HCT116 (cell line): ENCODE measurements at regions not wholly inside any gene's neighbourhood (a gene's known extent, or its start where the extent isn't known, plus 50 kb on each side); places are given as distances from the start of the nearest gene placed in this dataset.

Experiments
- ATAC-seq: fragments of 200-7000 bp; cut with Tn5 transposase; 2 replicates; pipeline ENCODE4 v1.9.1; 2020; ENCODE audit warnings: mild to moderate bottlenecking, moderate library complexity
- BruUV-seq: library from RNA; stranded (reverse); fragments of 400-500 nt; replicated peaks from 2 replicates; lab custom pipeline; 2021; lab: Mats Ljungman, UMichigan
- CTCF ChIA-PET: fragments of 300-600 bp; sonication (Branson Sonifier 250); formaldehyde crosslinking; loops from one replicate; lab custom pipeline; 2021; ENCODE audit warnings: antibody characterized with exemption; lab: Charles Lee
- POLR2A ChIA-PET: fragments of 300-600, 350-600 bp; sonication (Branson Sonifier 250); formaldehyde crosslinking; loops from one replicate; lab custom pipeline; 2021; ENCODE audit warnings: antibody characterized with exemption; lab: Charles Lee
- RAD21 ChIA-PET, 2 experiments: fragments of 300-600 bp; sonication (Branson Sonifier 250); formaldehyde crosslinking; loops; one replicate each; lab custom pipeline; 2023; ENCODE audit warnings: low total read pairs in 2 of 2; ENCODE audit not compliant: uncharacterized antibody in 2 of 2, unreplicated experiment in 2 of 2, low non-redundant PET in 1 of 2; lab: Charles Lee
- DNase-seq: peaks from one replicate; pipeline ENCODE4 v3.0.0-alpha.2; 2010; ENCODE audit warnings: low read depth, low spot score
- H2AFZ ChIP-seq: fragments of 200-600 bp; shearing (Covaris generic), sonication (generic); 2 replicates; pipeline ENCODE4 v1.6.1; 2017; ENCODE audit warnings: low read depth, mixed run types, mixed read lengths, antibody characterized with exemption, low read length; ENCODE audit not compliant: poor library complexity, severe bottlenecking
- H3K27ac ChIP-seq: 2 replicates; pipeline ENCODE4 v1.5.1; 2012; ENCODE audit warnings: low read depth, low read length
- H3K27me3 ChIP-seq: fragments of 200-600 bp; sonication (generic); 2 replicates; pipeline ENCODE4 v1.6.1; 2016; ENCODE audit warnings: mixed run types, low read length, mixed read lengths; ENCODE audit not compliant: insufficient read depth
- H3K36me3 ChIP-seq, 2 experiments: fragments of 200-500 bp in 1 of 2; fragments of 200-600 bp in 1 of 2; sonication (Bioruptor generic) in 1 of 2; sonication (generic) in 1 of 2; 2 replicates each; pipeline versions ENCODE4 v1.5.1 to v1.6.1; 2014 to 2016; ENCODE audit warnings: low read length in 2 of 2, inconsistent platforms in 1 of 2, mixed read lengths in 1 of 2, mixed run types in 1 of 2; ENCODE audit not compliant: insufficient read depth in 2 of 2, control insufficient read depth in 1 of 2
- H3K4me1 ChIP-seq, 2 experiments: fragments of 200-600 bp in 1 of 2; sonication (generic) in 1 of 2; 2 replicates each; pipeline versions ENCODE4 v1.5.1 to v1.6.1; 2012 to 2017; ENCODE audit warnings: low read length in 2 of 2, inconsistent platforms in 1 of 2, mild to moderate bottlenecking in 1 of 2, mixed read lengths in 1 of 2, mixed run types in 1 of 2, moderate library complexity in 1 of 2; ENCODE audit not compliant: insufficient read depth in 2 of 2, control insufficient read depth in 1 of 2
- H3K4me2 ChIP-seq: fragments of 200-600 bp; sonication (generic); 2 replicates; pipeline ENCODE4 v1.6.1; 2017; ENCODE audit warnings: mixed run types, low read length, mixed read lengths
- H3K4me3 ChIP-seq, 2 experiments: fragments of 200-600 bp in 1 of 2; sonication (generic) in 1 of 2; replicated peaks in 1 of 2; 2 replicates each; pipeline ENCODE4 v1.5.1; 2011 to 2016; ENCODE audit warnings: low read length in 2 of 2, control low read depth in 1 of 2, low read depth in 1 of 2, mild to moderate bottlenecking in 1 of 2, mixed read lengths in 1 of 2, mixed run types in 1 of 2
- H3K79me2 ChIP-seq: fragments of 200-600 bp; sonication (generic); 2 replicates; pipeline ENCODE4 v1.6.1; 2017; ENCODE audit warnings: mild to moderate bottlenecking, mixed run types, low read length, moderate library complexity, mixed read lengths; ENCODE audit not compliant: insufficient read depth
- H3K9ac ChIP-seq: fragments of 200-600 bp; sonication (generic); 2 replicates; pipeline ENCODE4 v1.6.1; 2016; ENCODE audit warnings: low read length, mixed read lengths
- H3K9me2 ChIP-seq: fragments of 200-600 bp; sonication (generic), shearing (Covaris generic); 2 replicates; pipeline ENCODE4 v1.6.1; 2017; ENCODE audit warnings: mixed run types, mild to moderate bottlenecking, moderate library complexity; ENCODE audit not compliant: insufficient read depth
- H3K9me3 ChIP-seq, 2 experiments: fragments of 200-500 bp in 1 of 2; fragments of 200-600 bp in 1 of 2; sonication (Bioruptor generic) in 1 of 2; sonication (generic) in 1 of 2; 2 replicates each; pipeline ENCODE4 v1.6.1; 2014 to 2017; ENCODE audit warnings: low read length in 2 of 2, mixed read lengths in 2 of 2, inconsistent platforms in 1 of 2, low read depth in 1 of 2, mild to moderate bottlenecking in 1 of 2, mixed run types in 1 of 2, moderate library complexity in 1 of 2; ENCODE audit not compliant: control insufficient read depth in 1 of 2, insufficient read depth in 1 of 2
- H4K20me1 ChIP-seq: fragments of 200-600 bp; sonication (generic), shearing (Covaris generic); 2 replicates; pipeline ENCODE4 v1.6.1; 2017; ENCODE audit warnings: mixed run types, mild to moderate bottlenecking, moderate library complexity; ENCODE audit not compliant: insufficient read depth
- ATF3 ChIP-seq: IDR thresholded peaks from 2 replicates; pipeline ENCODE4 v1.6.1; 2012
- CBX3 ChIP-seq: IDR thresholded peaks from 2 replicates; pipeline ENCODE4 v1.6.1; 2012; ENCODE audit warnings: low read depth
- CEBPB ChIP-seq: IDR thresholded peaks from 2 replicates; pipeline ENCODE4 v1.6.1; 2012; ENCODE audit warnings: low read depth
- EZH2phosphoT487 ChIP-seq: fragments of 200-600 bp; IDR thresholded peaks from 2 replicates; pipeline ENCODE4 v1.6.1; 2018; ENCODE audit warnings: antibody characterized with exemption, borderline replicate concordance
- FOSL1 ChIP-seq: IDR thresholded peaks from 2 replicates; pipeline ENCODE4 v1.6.1; 2012; ENCODE audit warnings: low read depth
- JUND ChIP-seq: IDR thresholded peaks from 2 replicates; pipeline ENCODE4 v1.6.1; 2012
- POLR2AphosphoS5 ChIP-seq: IDR thresholded peaks from 2 replicates; pipeline ENCODE4 v1.6.1; 2011; ENCODE audit warnings: mild to moderate bottlenecking, low read depth, low read length, moderate library complexity
- RAD21 ChIP-seq: IDR thresholded peaks from 2 replicates; pipeline ENCODE4 v1.6.1; 2012; ENCODE audit warnings: low read depth, mild to moderate bottlenecking
- REST ChIP-seq: IDR thresholded peaks from 2 replicates; pipeline ENCODE4 v1.6.1; 2012; ENCODE audit warnings: low read depth
- SP1 ChIP-seq: IDR thresholded peaks from 2 replicates; pipeline ENCODE4 v1.6.1; 2012; ENCODE audit warnings: low read depth
- SRF ChIP-seq: IDR thresholded peaks from 2 replicates; pipeline ENCODE4 v1.6.1; 2012; ENCODE audit warnings: low read depth
- YY1 ChIP-seq: IDR thresholded peaks from 2 replicates; pipeline ENCODE4 v1.6.1; 2011; ENCODE audit warnings: low read length, low read depth, moderate library complexity, mild to moderate bottlenecking; ENCODE audit not compliant: insufficient replicate concordance; ENCODE audit errors: extremely low read depth
- ZBTB33 ChIP-seq: IDR thresholded peaks from 2 replicates; pipeline ENCODE4 v1.6.1; 2011; ENCODE audit warnings: mild to moderate bottlenecking, low read length, moderate library complexity; ENCODE audit not compliant: insufficient replicate concordance; ENCODE audit errors: extremely low read depth
- ZFX ChIP-seq: fragments of 450-650 bp; IDR thresholded peaks from 2 replicates; pipeline ENCODE4 v1.6.1; 2017
- intact Hi-C: fragments of 100-400 bp; cut with micrococcal nuclease; formaldehyde crosslinking; loops from 2 replicates; pipeline ENCODE4 v1.10.0; 2022

GRCh38 chr15:81507831-81508230, 133.8 kb upstream of the TMC3 start:
- Histone ChIP-seq H3K27me3 (peaks cover 37% of the 10 kb centered on the region), H4K20me1 (no peaks in the 10 kb centered on the region), H3K9me3 (no peaks in the 10 kb centered on the region), H3K9ac (no peak overlapping the region), H3K9me2 (no peaks in the 10 kb centered on the region), H3K79me2 (no peaks in the 10 kb centered on the region), H3K27ac (no peak overlapping the region), H2AFZ (no peak overlapping the region), H3K4me1 (no peaks in the 10 kb centered on the region), H3K4me3 (no peak overlapping the region), H3K36me3 (no peaks in the 10 kb centered on the region), H3K4me2 (no peak overlapping the region)
- no TSS peak for BruUV-seq
- RAD21 ChIA-PET = no interaction called here
- TF ChIP-seq REST (no peak), RAD21 (no peak), SRF (no peak), POLR2AphosphoS5 (no peak), CEBPB (no peak), ZBTB33 (no peak), FOSL1 (no peak), CBX3 (no peak), ATF3 (no peak), SP1 (no peak), YY1 (no peak), EZH2phosphoT487 (no peak), ZFX (no peak), JUND (no peak)
- no peak for ATAC-seq
- CTCF ChIA-PET = no interaction called here
- intact Hi-C loops = no loop called here
- no peak for DNase-seq
- POLR2A ChIA-PET = no interaction called here
